NCI-H1417 treated with DMSO at 0.1 percent for 48 hours (cell line): ENCODE measurements at regions not wholly inside any gene's neighbourhood (a gene's known extent, or its start where the extent isn't known, plus 50 kb on each side); places are given as distances from the start of the nearest gene placed in this dataset.

Source experiments
- DNase-seq: peaks from one replicate; lab custom pipeline; 2025; lab: John Stamatoyannopoulos, UW

- DNase-seq = no peak
Measured at GRCh38 chr5:145198525-145199260, 636.4 kb downstream of the PRELID2 start.

- DNase-seq = no peak
Measured at GRCh38 chr5:145189746-145190145, 645.4 kb downstream of the PRELID2 start.

- no peak for DNase-seq
Measured at GRCh38 chr5:145180371-145180770, 654.8 kb downstream of the PRELID2 start.

- no peak for DNase-seq
Measured at GRCh38 chr5:145178641-145179523, 656.3 kb downstream of the PRELID2 start.

- DNase-seq = no peak
Measured at GRCh38 chr5:145176041-145176440, 659.1 kb downstream of the PRELID2 start.

GRCh38 chr5:145166110-145166509, 669.0 kb downstream of the PRELID2 start:
- DNase-seq = no peak

GRCh38 chr5:145163876-145164275, 671.3 kb downstream of the PRELID2 start:
- DNase-seq = no peak

- no peak for DNase-seq
Measured at GRCh38 chr5:145162626-145163025, 672.5 kb downstream of the PRELID2 start.

GRCh38 chr5:145161391-145161790, 673.8 kb downstream of the PRELID2 start:
- no peak for DNase-seq

GRCh38 chr5:145160679-145161078, 674.5 kb downstream of the PRELID2 start:
- DNase-seq = no peak

- DNase-seq = no peak
Measured at GRCh38 chr5:145158730-145159129, 676.4 kb downstream of the PRELID2 start.

- DNase-seq = no peak
Measured at GRCh38 chr5:145157841-145158240, 677.3 kb downstream of the PRELID2 start.

- no peak for DNase-seq
Measured at GRCh38 chr5:145141534-145141933, 693.6 kb downstream of the PRELID2 start.

- DNase-seq = no peak
Measured at GRCh38 chr5:145130996-145131395, 704.1 kb downstream of the PRELID2 start.

GRCh38 chr5:145129797-145130196, 705.3 kb downstream of the PRELID2 start:
- no peak for DNase-seq

GRCh38 chr5:145124806-145125205, 710.3 kb downstream of the PRELID2 start:
- no peak for DNase-seq

- no peak for DNase-seq
Measured at GRCh38 chr5:145118611-145119010, 716.5 kb downstream of the PRELID2 start.

- no peak for DNase-seq
Measured at GRCh38 chr5:145118127-145118526, 717.0 kb downstream of the PRELID2 start.

GRCh38 chr5:145117285-145117684, 717.9 kb downstream of the PRELID2 start:
- no peak for DNase-seq

GRCh38 chr5:145111420-145111819, 723.7 kb downstream of the PRELID2 start:
- no peak for DNase-seq

- DNase-seq = no peak
Measured at GRCh38 chr5:145110834-145111233, 724.3 kb downstream of the PRELID2 start.

GRCh38 chr5:145110181-145110580, 725.0 kb downstream of the PRELID2 start:
- no peak for DNase-seq

- no peak for DNase-seq
Measured at GRCh38 chr5:145105384-145105783, 729.8 kb downstream of the PRELID2 start.
